ENCODE measurements at regions not wholly inside any gene's neighbourhood (a gene's known extent, or its start where the extent isn't known, plus 50 kb on each side); places are given as distances from the start of the nearest gene placed in this dataset.

DNA sequence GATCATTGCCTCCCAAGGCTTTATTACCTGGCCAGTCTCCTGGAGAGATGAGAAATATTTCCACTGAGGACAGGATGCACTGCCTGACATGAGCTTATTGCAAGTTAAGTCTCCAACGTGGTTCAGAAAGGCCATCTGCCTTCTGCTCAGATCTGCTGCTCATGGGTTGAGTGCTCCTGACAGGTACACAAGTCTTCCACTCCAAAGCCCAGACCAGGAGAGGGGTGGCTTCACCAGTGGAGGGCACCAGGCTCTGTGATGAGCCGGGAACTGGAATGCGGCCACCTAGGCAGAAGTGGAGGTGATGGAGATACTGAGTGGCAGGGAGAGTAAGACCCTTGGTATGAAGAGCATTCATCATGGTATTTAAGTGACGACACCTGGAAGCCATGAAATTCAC is 79.5 kb upstream of the IRF2 start:
- TF ChIP-seq, protein P1, sequence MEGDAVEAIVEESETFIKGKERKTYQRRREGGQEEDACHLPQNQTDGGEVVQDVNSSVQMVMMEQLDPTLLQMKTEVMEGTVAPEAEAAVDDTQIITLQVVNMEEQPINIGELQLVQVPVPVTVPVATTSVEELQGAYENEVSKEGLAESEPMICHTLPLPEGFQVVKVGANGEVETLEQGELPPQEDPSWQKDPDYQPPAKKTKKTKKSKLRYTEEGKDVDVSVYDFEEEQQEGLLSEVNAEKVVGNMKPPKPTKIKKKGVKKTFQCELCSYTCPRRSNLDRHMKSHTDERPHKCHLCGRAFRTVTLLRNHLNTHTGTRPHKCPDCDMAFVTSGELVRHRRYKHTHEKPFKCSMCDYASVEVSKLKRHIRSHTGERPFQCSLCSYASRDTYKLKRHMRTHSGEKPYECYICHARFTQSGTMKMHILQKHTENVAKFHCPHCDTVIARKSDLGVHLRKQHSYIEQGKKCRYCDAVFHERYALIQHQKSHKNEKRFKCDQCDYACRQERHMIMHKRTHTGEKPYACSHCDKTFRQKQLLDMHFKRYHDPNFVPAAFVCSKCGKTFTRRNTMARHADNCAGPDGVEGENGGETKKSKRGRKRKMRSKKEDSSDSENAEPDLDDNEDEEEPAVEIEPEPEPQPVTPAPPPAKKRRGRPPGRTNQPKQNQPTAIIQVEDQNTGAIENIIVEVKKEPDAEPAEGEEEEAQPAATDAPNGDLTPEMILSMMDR (IDR thresholded peaks at IDR 0.05): no peak
- ATAC-seq (no peak), DNase-seq (no peak)
- no peaks in the 10 kb centered on the region for H3K36me3 ChIP-seq
- H3K4me3 ChIP-seq: no peak overlapping the region
- H3K27ac ChIP-seq: no peak overlapping the region
- intact Hi-C loops (cut with DNase I): no loop called here
- no peaks in the 10 kb centered on the region for H3K4me1 ChIP-seq
- H3K27me3 ChIP-seq: no peaks in the 10 kb centered on the region
- H3K9me3 ChIP-seq: no peaks in the 10 kb centered on the region

DNA sequence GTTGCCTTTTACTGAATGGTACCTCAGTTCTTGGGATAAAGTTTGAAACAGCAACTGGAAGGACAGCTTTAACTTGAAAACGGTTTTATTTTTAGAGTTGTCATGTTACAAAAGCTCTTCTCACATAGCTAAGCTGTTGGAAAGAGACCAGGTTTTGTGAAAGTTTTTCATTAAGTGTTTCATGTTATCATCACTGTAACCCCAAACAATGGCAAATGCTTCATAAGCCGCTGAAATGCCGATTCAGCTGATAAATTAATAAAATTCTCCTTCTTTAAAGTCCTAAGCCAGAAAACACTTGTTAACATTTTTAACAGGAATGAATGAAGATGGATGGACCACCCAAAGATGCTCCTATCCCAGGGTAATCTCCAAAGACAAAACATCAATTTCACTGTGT is 76.1 kb upstream of the IRF2 start:
- no peaks in the 10 kb centered on the region for H3K9me3 ChIP-seq
- TF ChIP-seq, protein P1 (IDR thresholded peaks at IDR 0.05): no peak
- DNase-seq: no peak
- ATAC-seq: no peak
- no peak overlapping the region for H3K27ac ChIP-seq
- intact Hi-C loops (cut with DNase I): no loop called here
- H3K4me1 ChIP-seq: no peaks in the 10 kb centered on the region
- H3K36me3 ChIP-seq: no peaks in the 10 kb centered on the region
- no peak overlapping the region for H3K4me3 ChIP-seq
- H3K27me3 ChIP-seq: no peaks in the 10 kb centered on the region

DNA sequence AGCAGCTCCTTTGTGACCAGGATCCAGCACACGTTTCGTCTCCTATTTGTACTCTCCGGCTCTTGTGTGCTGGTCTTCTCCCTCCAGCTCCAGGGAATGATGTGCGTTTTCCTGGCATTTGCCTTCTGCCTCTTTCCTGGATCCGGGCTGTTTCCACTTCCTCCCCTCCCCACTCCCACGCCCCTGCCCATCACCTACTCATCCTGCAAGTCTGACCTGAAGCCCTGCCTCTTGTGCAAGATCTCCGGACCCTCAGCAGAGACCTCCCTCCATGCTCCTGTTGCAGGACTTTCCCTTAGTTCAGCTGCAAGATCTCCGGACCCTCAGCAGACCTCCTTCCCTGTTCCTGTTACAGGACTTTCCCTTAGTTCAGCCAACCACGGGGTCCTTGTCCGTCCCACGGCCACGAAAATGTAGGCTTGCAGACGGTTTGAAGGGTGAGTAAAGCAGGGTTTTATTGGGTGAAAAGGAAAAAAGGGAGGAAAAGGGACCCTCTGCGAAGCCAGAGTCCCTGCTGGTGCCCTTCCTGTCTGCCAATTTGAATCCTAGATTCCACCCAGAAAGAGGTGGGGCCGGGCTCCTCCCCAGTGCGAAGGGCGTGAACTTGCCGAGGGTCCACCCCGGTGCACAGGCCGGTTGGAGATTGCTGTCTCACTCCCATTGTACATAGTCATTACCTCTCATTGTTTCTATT is 74.4 kb upstream of the IRF2 start:
- no peak overlapping the region for H3K27ac ChIP-seq
- no peaks in the 10 kb centered on the region for H3K27me3 ChIP-seq
- peak; percentile 54 for ATAC-seq
- H3K36me3 ChIP-seq: no peaks in the 10 kb centered on the region
- H3K4me1 ChIP-seq: no peaks in the 10 kb centered on the region
- H3K4me3 ChIP-seq: peak overlapping the region; percentile 28
- TF ChIP-seq, protein P1 (IDR thresholded peaks at IDR 0.05): no peak
- no peaks in the 10 kb centered on the region for H3K9me3 ChIP-seq
- DNase-seq: no peak
- intact Hi-C loops (cut with DNase I): loop anchor here (10.0 kb wide), 1 partner anchor 294 kb away; no protein-coding TSS in a partner anchor

DNA sequence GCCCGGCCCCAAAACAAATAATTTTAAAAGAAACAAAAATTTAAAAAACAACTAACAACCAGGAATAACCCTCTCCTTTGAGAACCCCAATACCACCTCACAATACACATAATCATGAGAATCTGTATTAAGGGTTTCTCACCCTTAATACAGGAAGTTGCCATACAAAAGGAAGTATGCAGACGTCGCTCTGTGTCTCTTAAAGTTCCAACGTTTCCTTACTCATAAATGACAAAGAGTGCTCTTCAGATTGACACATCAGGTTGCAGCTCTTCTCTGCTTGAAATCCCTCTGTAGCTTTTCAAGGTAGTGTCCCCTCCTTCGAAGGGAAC is 73.9 kb upstream of the IRF2 start:
- no peaks in the 10 kb centered on the region for H3K4me1 ChIP-seq
- peak overlapping the region; percentile 28 for H3K4me3 ChIP-seq
- ATAC-seq: peak; percentile 29
- H3K9me3 ChIP-seq: no peaks in the 10 kb centered on the region
- intact Hi-C loops (cut with DNase I): loop anchor here (10.0 kb wide), 1 partner anchor 293 kb away; no protein-coding TSS in a partner anchor
- no peak overlapping the region for H3K27ac ChIP-seq
- TF ChIP-seq, protein P1 (IDR thresholded peaks at IDR 0.05): no peak
- no peak for DNase-seq
- no peaks in the 10 kb centered on the region for H3K36me3 ChIP-seq
- no peaks in the 10 kb centered on the region for H3K27me3 ChIP-seq

DNA sequence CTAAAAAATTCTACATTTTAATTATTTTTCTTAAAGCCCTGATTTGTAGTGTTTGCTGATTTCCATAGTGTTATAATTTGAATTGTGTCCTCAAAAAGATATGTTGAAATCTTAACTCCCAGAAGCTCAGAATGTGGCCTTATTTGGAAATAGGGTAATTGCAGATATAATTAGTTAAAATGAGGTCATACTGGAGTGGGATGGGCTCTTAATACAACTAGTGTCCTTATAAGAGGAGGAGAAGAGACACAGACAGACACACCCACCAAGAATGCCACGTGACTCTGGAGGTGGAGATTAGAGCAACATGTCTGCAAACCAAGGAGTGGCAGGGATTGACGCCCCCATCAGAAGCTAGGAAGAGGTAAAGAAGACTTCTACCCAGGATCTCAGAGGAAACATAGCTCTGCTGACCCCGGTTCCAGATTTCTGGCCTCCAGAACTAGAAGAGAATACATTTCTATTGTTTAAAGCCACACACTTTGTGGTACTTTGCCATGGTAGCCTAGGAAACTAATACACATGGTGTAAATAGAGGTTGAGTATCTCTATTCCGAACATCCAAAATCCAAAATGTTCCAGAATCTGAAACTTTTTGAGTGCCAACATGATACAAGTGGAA is 70.5 kb upstream of the IRF2 start:
- Histone ChIP-seq H3K9me3 (no peaks in the 10 kb centered on the region), H3K36me3 (no peaks in the 10 kb centered on the region), H3K27ac (no peak overlapping the region), H3K4me3 (no peak overlapping the region), H3K4me1 (no peaks in the 10 kb centered on the region), H3K27me3 (no peaks in the 10 kb centered on the region)
- DNase-seq (no peak), ATAC-seq (no peak)
- TF ChIP-seq, protein P1 (IDR thresholded peaks at IDR 0.05): no peak
- intact Hi-C loops (cut with DNase I): loop anchor here (10.0 kb wide), 1 partner anchor 290 kb away; no protein-coding TSS in a partner anchor

All from upper lobe of right lung (tissue), 1 donor.